ENCODE measurements at regions not wholly inside any gene's neighbourhood (a gene's known extent, or its start where the extent isn't known, plus 50 kb on each side); places are given as distances from the start of the nearest gene placed in this dataset.

- POLR2A ChIA-PET (ENCODE audit: low non-redundant PET): no interaction called here
- H3K27ac ChIP-seq: no peak overlapping the region
- CTCF ChIA-PET: no interaction called here
- DNase-seq (ENCODE audit: low spot score): no peak
- TF ChIP-seq CTCF (conservative IDR thresholded peaks at IDR 0.05; ENCODE audit: low read depth): no peak
These were observed 133.9 kb upstream of the GHITM start for GRCh38 chr10:84005403-84005802.

- no peak for TF ChIP-seq CTCF (conservative IDR thresholded peaks at IDR 0.05; ENCODE audit: low read depth)
- CTCF ChIA-PET: interaction anchor here (0.6 to 0.7 kb wide), 2 partner anchors 23 to 1379 kb away, joined by 3 read pairs; no protein-coding TSS in a partner anchor
- H3K27ac ChIP-seq: no peak overlapping the region
- no peak for DNase-seq (ENCODE audit: low spot score)
- POLR2A ChIA-PET (ENCODE audit: low non-redundant PET): no interaction called here
These were observed 131.8 kb upstream of the GHITM start for GRCh38 chr10:84007482-84007881.

- no peak overlapping the region for H3K27ac ChIP-seq
- ChIA-PET CTCF (interaction anchor here (0.6 kb wide), 1 partner anchor 1004 kb away, joined by 3 read pairs; no protein-coding TSS in a partner anchor), POLR2A (ENCODE audit: low non-redundant PET) (no interaction called here)
- peak; percentile 58 for TF ChIP-seq CTCF (conservative IDR thresholded peaks at IDR 0.05; ENCODE audit: low read depth)
- peak; percentile 20 for DNase-seq (ENCODE audit: low spot score)
These were observed 130.4 kb upstream of the GHITM start for GRCh38 chr10:84008878-84009277.

GRCh38 chr10:84012431-84012830 is 126.9 kb upstream of the GHITM start:
- POLR2A ChIA-PET (ENCODE audit: low non-redundant PET): no interaction called here
- CTCF ChIA-PET: interaction anchor here (1.0 kb wide), 1 partner anchor 14 kb away, joined by 3 read pairs; no protein-coding TSS in a partner anchor
- TF ChIP-seq CTCF (conservative IDR thresholded peaks at IDR 0.05; ENCODE audit: low read depth): no peak
- H3K27ac ChIP-seq: no peak overlapping the region
- no peak for DNase-seq (ENCODE audit: low spot score)

GRCh38 chr10:84012831-84013458 is 126.4 kb upstream of the GHITM start:
- no peak for DNase-seq (ENCODE audit: low spot score)
- POLR2A ChIA-PET (ENCODE audit: low non-redundant PET): no interaction called here
- no peak overlapping the region for H3K27ac ChIP-seq
- CTCF ChIA-PET: interaction anchor here (1.0 kb wide), 1 partner anchor 14 kb away, joined by 3 read pairs; no protein-coding TSS in a partner anchor
- TF ChIP-seq CTCF (conservative IDR thresholded peaks at IDR 0.05; ENCODE audit: low read depth): no peak

- no peak for DNase-seq (ENCODE audit: low spot score)
- no peak for TF ChIP-seq CTCF (conservative IDR thresholded peaks at IDR 0.05; ENCODE audit: low read depth)
- ChIA-PET POLR2A (ENCODE audit: low non-redundant PET) (no interaction called here), CTCF (interaction anchor here (0.6 kb wide), 1 partner anchor 596 kb away, joined by 4 read pairs; no protein-coding TSS in a partner anchor)
- no peak overlapping the region for H3K27ac ChIP-seq
These were observed 123.3 kb upstream of the GHITM start for GRCh38 chr10:84015877-84016595.

Measured in RWPE1 (cell line).